GM12864 (cell line): ENCODE measurements at regions not wholly inside any gene's neighbourhood (a gene's known extent, or its start where the extent isn't known, plus 50 kb on each side); places are given as distances from the start of the nearest gene placed in this dataset.

Source experiments
- DNase-seq: peaks from one replicate; pipeline ENCODE4 v3.0.0-alpha.2; 2011; ENCODE audit warnings: low read depth
- H3K4me3 ChIP-seq: 2 replicates; pipeline ENCODE4 v1.5.1; 2011; ENCODE audit warnings: mild to moderate bottlenecking, low read depth, low read length, control low read depth
- TF ChIP-seq, protein P1 (sequence below): IDR thresholded peaks from 2 replicates; pipeline ENCODE4 v1.5.1; 2011; ENCODE audit warnings: low read depth, mild to moderate bottlenecking, moderate library complexity, low read length, control low read depth, inconsistent platforms; ENCODE audit errors: missing control alignments

GRCh38 chr18:75478996-75479880 lies 51.7 kb upstream of the SMIM21 start:
- TF ChIP-seq, protein P1, sequence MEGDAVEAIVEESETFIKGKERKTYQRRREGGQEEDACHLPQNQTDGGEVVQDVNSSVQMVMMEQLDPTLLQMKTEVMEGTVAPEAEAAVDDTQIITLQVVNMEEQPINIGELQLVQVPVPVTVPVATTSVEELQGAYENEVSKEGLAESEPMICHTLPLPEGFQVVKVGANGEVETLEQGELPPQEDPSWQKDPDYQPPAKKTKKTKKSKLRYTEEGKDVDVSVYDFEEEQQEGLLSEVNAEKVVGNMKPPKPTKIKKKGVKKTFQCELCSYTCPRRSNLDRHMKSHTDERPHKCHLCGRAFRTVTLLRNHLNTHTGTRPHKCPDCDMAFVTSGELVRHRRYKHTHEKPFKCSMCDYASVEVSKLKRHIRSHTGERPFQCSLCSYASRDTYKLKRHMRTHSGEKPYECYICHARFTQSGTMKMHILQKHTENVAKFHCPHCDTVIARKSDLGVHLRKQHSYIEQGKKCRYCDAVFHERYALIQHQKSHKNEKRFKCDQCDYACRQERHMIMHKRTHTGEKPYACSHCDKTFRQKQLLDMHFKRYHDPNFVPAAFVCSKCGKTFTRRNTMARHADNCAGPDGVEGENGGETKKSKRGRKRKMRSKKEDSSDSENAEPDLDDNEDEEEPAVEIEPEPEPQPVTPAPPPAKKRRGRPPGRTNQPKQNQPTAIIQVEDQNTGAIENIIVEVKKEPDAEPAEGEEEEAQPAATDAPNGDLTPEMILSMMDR, result peak; percentile 48
- peak; percentile 15 for DNase-seq

DNA sequence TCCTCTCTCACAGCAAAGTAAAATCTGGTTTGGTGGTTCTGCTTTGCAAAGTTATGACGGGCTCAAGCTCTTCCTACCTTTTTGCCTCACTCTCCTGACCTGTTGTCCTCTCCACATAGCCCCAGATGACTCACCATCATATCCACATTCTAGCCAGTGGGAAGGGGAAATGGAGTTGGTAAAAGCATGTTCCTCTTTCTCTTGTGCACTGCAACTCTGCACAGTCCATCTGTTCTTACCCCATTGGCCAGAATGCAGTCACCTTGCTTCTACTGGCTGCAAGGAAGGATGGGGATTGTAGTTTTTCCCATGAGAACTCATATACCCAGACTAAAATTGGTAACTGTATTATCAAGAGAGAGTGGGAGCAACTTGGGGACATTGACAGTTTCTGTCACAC lies 50.4 kb upstream of the SMIM21 start:
- no peak overlapping the region for H3K4me3 ChIP-seq
- DNase-seq, result no peak
- TF ChIP-seq, protein P1, result no peak

More at GRCh38 chr18:75478996-75479880, 51.7 kb upstream of the SMIM21 start:
- no peak overlapping the region for H3K4me3 ChIP-seq
